H9 (cell line): ENCODE measurements at regions not wholly inside any gene's neighbourhood (a gene's known extent, or its start where the extent isn't known, plus 50 kb on each side); places are given as distances from the start of the nearest gene placed in this dataset.

Experiments used
- DNase-seq: peaks from one replicate; pipeline ENCODE4 v3.0.0-alpha.2; 2017
- H2AFZ ChIP-seq: one replicate; pipeline ENCODE4 v1.6.1; 2013; ENCODE audit warnings: mild to moderate bottlenecking, low read length, control low read depth, moderate library complexity
- H2AK5ac ChIP-seq: 2 replicates; pipeline ENCODE4 v1.6.1; 2013; ENCODE audit warnings: low read length, control low read depth, mixed read lengths; ENCODE audit not compliant: insufficient read length
- H2BK120ac ChIP-seq: one replicate; pipeline ENCODE4 v1.6.1; 2013; ENCODE audit warnings: low read depth, mild to moderate bottlenecking, low read length, control low read depth, inconsistent platforms; ENCODE audit not compliant: poor library complexity, severe bottlenecking
- H2BK12ac ChIP-seq: 2 replicates; pipeline ENCODE4 v1.6.1; 2013; ENCODE audit warnings: low read length, control low read depth, mixed read lengths, low read depth; ENCODE audit not compliant: insufficient read length
- H2BK15ac ChIP-seq: 2 replicates; pipeline ENCODE4 v1.6.1; 2013; ENCODE audit warnings: low read depth, low read length, control low read depth
- H2BK20ac ChIP-seq: one replicate; pipeline ENCODE4 v1.6.1; 2013; ENCODE audit warnings: low read depth, mild to moderate bottlenecking, low read length, control low read depth, inconsistent platforms; ENCODE audit not compliant: poor library complexity, severe bottlenecking
- H2BK5ac ChIP-seq: 2 replicates; pipeline ENCODE4 v1.6.1; 2013; ENCODE audit warnings: low read length, control low read depth, mixed read lengths; ENCODE audit not compliant: insufficient read length
- H3K14ac ChIP-seq: 2 replicates; pipeline ENCODE4 v1.6.1; 2013; ENCODE audit warnings: low read length, control low read depth; ENCODE audit not compliant: insufficient read depth
- H3K18ac ChIP-seq: 2 replicates; pipeline ENCODE4 v1.6.1; 2013; ENCODE audit warnings: low read depth, mild to moderate bottlenecking, mixed read lengths, low read length, control low read depth; ENCODE audit not compliant: insufficient read length
- H3K23ac ChIP-seq: 2 replicates; pipeline ENCODE4 v1.6.1; 2013; ENCODE audit warnings: low read length, control low read depth, mixed read lengths, low read depth; ENCODE audit not compliant: insufficient read length
- H3K23me2 ChIP-seq: 2 replicates; pipeline ENCODE4 v1.6.1; 2013; ENCODE audit warnings: low read depth, mild to moderate bottlenecking, mixed read lengths, low read length, control low read depth; ENCODE audit not compliant: insufficient read length, poor library complexity, severe bottlenecking
- H3K27ac ChIP-seq: 2 replicates; pipeline ENCODE4 v1.5.1; 2013; ENCODE audit warnings: low read length, control low read depth, mixed read lengths, low read depth; ENCODE audit not compliant: insufficient read length
- H3K27me3 ChIP-seq: 2 replicates; pipeline ENCODE4 v1.6.1; 2013; ENCODE audit warnings: low read length, control low read depth, inconsistent platforms; ENCODE audit not compliant: insufficient read depth
- H3K4ac ChIP-seq: 2 replicates; pipeline ENCODE4 v1.6.1; 2013; ENCODE audit warnings: low read depth, mild to moderate bottlenecking, control low read depth, inconsistent platforms, low read length, moderate library complexity
- H3K4me1 ChIP-seq: 2 replicates; pipeline ENCODE4 v1.6.1; 2013; ENCODE audit warnings: low read length, control low read depth, inconsistent platforms; ENCODE audit not compliant: insufficient read depth
- H3K4me2 ChIP-seq: 2 replicates; pipeline ENCODE4 v1.6.1; 2013; ENCODE audit warnings: low read length, control low read depth, mixed read lengths; ENCODE audit not compliant: insufficient read length, insufficient read depth
- H3K56ac ChIP-seq: 2 replicates; pipeline ENCODE4 v1.6.1; 2013; ENCODE audit warnings: low read depth, mild to moderate bottlenecking, mixed read lengths, low read length, control low read depth; ENCODE audit not compliant: insufficient read length
- H3K79me1 ChIP-seq: 2 replicates; pipeline ENCODE4 v1.6.1; 2013; ENCODE audit warnings: low read depth, mild to moderate bottlenecking, moderate library complexity, low read length, control low read depth, inconsistent platforms; ENCODE audit not compliant: insufficient read depth, poor library complexity, severe bottlenecking
- H3K79me2 ChIP-seq: 2 replicates; pipeline ENCODE4 v1.6.1; 2013; ENCODE audit warnings: low read length, control low read depth, inconsistent platforms; ENCODE audit not compliant: insufficient read depth
- H3K9ac ChIP-seq: 2 replicates; pipeline ENCODE4 v1.6.1; 2013; ENCODE audit warnings: low read length, control low read depth, mixed read lengths; ENCODE audit not compliant: insufficient read length; ENCODE audit errors: extremely low read depth
- H3K9me3 ChIP-seq: one replicate; pipeline ENCODE4 v1.6.1; 2013; ENCODE audit warnings: low read depth, low read length, inconsistent platforms; ENCODE audit not compliant: control insufficient read depth
- H3T11ph ChIP-seq: one replicate; pipeline ENCODE4 v1.6.1; 2013; ENCODE audit warnings: mild to moderate bottlenecking, low read length, control low read depth, inconsistent platforms
- H4K20me1 ChIP-seq: one replicate; pipeline ENCODE4 v1.6.1; 2013; ENCODE audit not compliant: control insufficient read depth, insufficient read length, insufficient read depth
- H4K5ac ChIP-seq: 2 replicates; pipeline ENCODE4 v1.6.1; 2013; ENCODE audit warnings: low read depth, mild to moderate bottlenecking, mixed read lengths, low read length, control low read depth; ENCODE audit not compliant: insufficient read length
- H4K8ac ChIP-seq: replicated peaks from 2 replicates; pipeline ENCODE4 v1.6.1; 2013; ENCODE audit warnings: low read length, control low read depth, mixed read lengths, low read depth; ENCODE audit not compliant: insufficient read length
- H4K91ac ChIP-seq: 2 replicates; pipeline ENCODE4 v1.6.1; 2013; ENCODE audit warnings: low read depth, mild to moderate bottlenecking, moderate library complexity, mixed read lengths, low read length, control low read depth; ENCODE audit not compliant: insufficient read length
- H3K27ac Mint-ChIP-seq, 3 experiments: 2 replicates in 2 of 3; 3 replicates in 1 of 3; pipeline ENCODE4 v1.8.0; 2020 to 2021; ENCODE audit warnings: mixed read lengths in 3 of 3, mild to moderate bottlenecking in 1 of 3, moderate library complexity in 1 of 3
- H3K27me3 Mint-ChIP-seq: 2 replicates; pipeline ENCODE4 v1.8.0; 2021; ENCODE audit warnings: low read depth, mild to moderate bottlenecking, moderate library complexity, mixed read lengths
- H3K36me3 Mint-ChIP-seq, 3 experiments: 2 replicates in 2 of 3; 3 replicates in 1 of 3; pipeline ENCODE4 v1.8.0; 2020 to 2021; ENCODE audit warnings: low read depth in 3 of 3, mixed read lengths in 3 of 3; ENCODE audit not compliant: insufficient read depth in 1 of 3
- H3K4me1 Mint-ChIP-seq, 2 experiments: 2 replicates each; pipeline ENCODE4 v1.8.0; 2020; ENCODE audit warnings: mixed read lengths in 2 of 2
- H3K4me3 Mint-ChIP-seq, 2 experiments: 2 replicates in 1 of 2; 3 replicates in 1 of 2; pipeline ENCODE4 v1.8.0; 2020 to 2021; ENCODE audit warnings: mild to moderate bottlenecking in 2 of 2, mixed read lengths in 2 of 2, moderate library complexity in 1 of 2
- H3K9me3 Mint-ChIP-seq, 2 experiments: 2 replicates in 1 of 2; 3 replicates in 1 of 2; pipeline ENCODE4 v1.8.0; 2020; ENCODE audit warnings: mild to moderate bottlenecking in 2 of 2, mixed read lengths in 2 of 2, moderate library complexity in 1 of 2
- CTCF ChIP-seq: fragments of 200-600 bp; sonication (generic); conservative IDR thresholded peaks from 3 replicates; pipeline ENCODE4 v1.8.0; 2021; ENCODE audit warnings: antibody characterized with exemption, mild to moderate bottlenecking
- WGBS: extraction: QIAGEN DNeasy Blood & Tissue Kit; methylation state at CpG from one replicate; pipeline ENCODE4 v1.1.7; 2013; ENCODE audit warnings: missing lambda C conversion rate, low lambda C conversion rate, mixed read lengths; ENCODE audit not compliant: insufficient read length; ENCODE audit errors: extremely low coverage; 5-methylcytosine and 5-hydroxymethylcytosine counted together

GRCh38 chr21:19198801-19199200, 795.2 kb upstream of the TMPRSS15 start:
- H3K23me2 ChIP-seq = no peaks in the 10 kb centered on the region
- no peaks in the 10 kb centered on the region for H3K4me1 ChIP-seq
- Mint-ChIP-seq H3K9me3 (no peaks in the 10 kb centered on the region; a peak in 1 of 5 replicates), H3K27me3 (no peaks in the 10 kb centered on the region), H3K36me3 (no peaks in the 10 kb centered on the region), H3K4me3 (no peak overlapping the region), H3K27ac (no peak overlapping the region; a peak in 1 of 7 replicates), H3K4me1 (peaks cover 5% of the 10 kb centered on the region in 2 experiments; a peak in 2 of 4 replicates)
- no peaks in the 10 kb centered on the region for H3K9me3 ChIP-seq
- no peak overlapping the region for H3K23ac ChIP-seq
- H3T11ph ChIP-seq = no peak overlapping the region
- no peak overlapping the region for H3K56ac ChIP-seq
- no peak overlapping the region for H2AFZ ChIP-seq
- no peak overlapping the region for H3K4me2 ChIP-seq
- H3K4ac ChIP-seq = no peak overlapping the region
- no peak overlapping the region for H2BK120ac ChIP-seq
- no peak overlapping the region for H3K27ac ChIP-seq
- no peak overlapping the region for H2BK5ac ChIP-seq
- H4K8ac ChIP-seq = no peak overlapping the region
- no peak overlapping the region for H4K91ac ChIP-seq
- no peak overlapping the region for H3K14ac ChIP-seq
- no peak overlapping the region for H4K5ac ChIP-seq
- H3K79me1 ChIP-seq = no peaks in the 10 kb centered on the region
- no peak for TF ChIP-seq CTCF
- no peaks in the 10 kb centered on the region for H3K79me2 ChIP-seq
- H2BK12ac ChIP-seq = no peak overlapping the region
- no peaks in the 10 kb centered on the region for H3K27me3 ChIP-seq
- no peak overlapping the region for H2BK15ac ChIP-seq
- H2AK5ac ChIP-seq = no peak overlapping the region
- WGBS = no CpG with 5 or more reads among the region's 3 CpGs
- no peaks in the 10 kb centered on the region for H4K20me1 ChIP-seq
- no peak overlapping the region for H3K18ac ChIP-seq
- no peak for DNase-seq
- no peak overlapping the region for H2BK20ac ChIP-seq
- no peak overlapping the region for H3K9ac ChIP-seq
